Testis (tissue), 2 donors: ENCODE measurements at regions not wholly inside any gene's neighbourhood (a gene's known extent, or its start where the extent isn't known, plus 50 kb on each side); places are given as distances from the start of the nearest gene placed in this dataset.

Experiments
- DNase-seq: peaks from one replicate; pipeline ENCODE4 v3.0.0-alpha.2; 2019
- H3K27ac ChIP-seq, 2 donors: fragments of 200-600 bp; sonication (generic); one replicate each; pipeline ENCODE4 v1.5.1; 2019
- H3K27me3 ChIP-seq: fragments of 200-600 bp; sonication (generic); one replicate; pipeline ENCODE4 v1.5.1; 2019
- H3K36me3 ChIP-seq: fragments of 200-600 bp; sonication (generic); one replicate; pipeline ENCODE4 v1.5.1; 2017; ENCODE audit warnings: low read depth; ENCODE audit errors: missing control alignments
- H3K4me1 ChIP-seq: fragments of 200-600 bp; sonication (generic); one replicate; pipeline ENCODE4 v1.5.1; 2019
- H3K4me3 ChIP-seq, 2 donors: fragments of 200-600 bp; sonication (generic); one replicate each; pipeline ENCODE4 v1.5.1; 2017 to 2019
- H3K9me3 ChIP-seq: fragments of 200-600 bp; sonication (generic); one replicate; pipeline ENCODE4 v1.5.1; 2017
- POLR2A ChIP-seq: fragments of 450-650 bp; IDR thresholded peaks from one replicate; pipeline ENCODE4 v1.6.1; 2017; ENCODE audit warnings: antibody characterized with exemption, mild to moderate bottlenecking, moderate library complexity
- WGBS, 2 donors: methylation state at CpG; one replicate each; pipeline ENCODE4 v1.1.5; 2018; 5-methylcytosine and 5-hydroxymethylcytosine counted together
- intact Hi-C: fragments of 100-400 bp; cut with DNase I; formaldehyde crosslinking; loops from one replicate; pipeline ENCODE4 v1.15.1; 2023; ENCODE audit warnings: low total_unique reads
- TF ChIP-seq, protein P1 (sequence below), 3 experiments: fragments of 450-650 bp in 2 of 3; fragments of 200-600 bp in 1 of 3; sonication (generic) in 1 of 3; IDR thresholded peaks; one replicate each; pipeline ENCODE4 v1.5.1; 2016 to 2019; ENCODE audit warnings: antibody characterized with exemption in 3 of 3, mild to moderate bottlenecking in 2 of 3, moderate library complexity in 1 of 3

DNA sequence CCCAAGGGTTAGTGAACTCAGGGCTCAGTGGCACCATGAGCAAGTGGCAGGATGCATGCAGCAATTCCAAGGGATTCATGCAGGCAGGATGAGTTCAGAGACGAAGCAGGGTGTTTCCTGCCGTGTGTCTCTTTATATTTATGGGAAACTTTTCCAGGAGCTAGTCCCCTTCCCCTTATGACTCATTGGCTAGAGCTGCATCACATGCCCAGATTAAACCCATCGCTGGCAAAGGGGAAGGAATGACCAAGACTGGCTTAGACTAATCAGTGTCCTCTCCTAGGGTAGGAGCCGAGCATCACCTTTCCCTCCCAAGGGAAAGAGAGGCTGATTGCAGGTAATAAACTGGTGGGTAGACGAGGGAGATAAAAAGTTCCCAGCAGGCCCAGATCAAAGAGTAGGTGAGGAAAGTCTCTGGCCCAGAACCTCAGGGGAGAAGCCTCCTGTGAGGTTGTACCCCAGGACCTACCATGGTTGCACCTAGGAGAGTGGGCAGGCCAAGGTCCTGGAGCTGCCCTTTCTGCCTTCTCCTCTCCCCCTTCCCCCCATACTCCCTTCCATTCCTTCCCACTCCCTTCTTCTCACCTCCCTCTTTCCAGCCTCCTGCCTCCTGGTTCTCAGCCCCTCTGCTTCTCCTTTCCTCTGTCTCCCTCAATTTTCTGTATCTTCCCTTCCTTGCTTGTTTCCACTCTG is 67.8 kb upstream of the ITGA11 start:
- no peaks in the 10 kb centered on the region for H3K4me1 ChIP-seq
- no peak overlapping the region for H3K4me3 ChIP-seq
- H3K36me3 ChIP-seq: no peaks in the 10 kb centered on the region
- H3K27ac ChIP-seq: no peak overlapping the region
- H3K27me3 ChIP-seq: no peaks in the 10 kb centered on the region
- 87 to 99% methylated on average over 5 of the region's 5 CpGs for WGBS, 2 donors
- no peak for DNase-seq
- no peak for TF ChIP-seq POLR2A
- intact Hi-C loops: no loop called here
- no peaks in the 10 kb centered on the region for H3K9me3 ChIP-seq

DNA sequence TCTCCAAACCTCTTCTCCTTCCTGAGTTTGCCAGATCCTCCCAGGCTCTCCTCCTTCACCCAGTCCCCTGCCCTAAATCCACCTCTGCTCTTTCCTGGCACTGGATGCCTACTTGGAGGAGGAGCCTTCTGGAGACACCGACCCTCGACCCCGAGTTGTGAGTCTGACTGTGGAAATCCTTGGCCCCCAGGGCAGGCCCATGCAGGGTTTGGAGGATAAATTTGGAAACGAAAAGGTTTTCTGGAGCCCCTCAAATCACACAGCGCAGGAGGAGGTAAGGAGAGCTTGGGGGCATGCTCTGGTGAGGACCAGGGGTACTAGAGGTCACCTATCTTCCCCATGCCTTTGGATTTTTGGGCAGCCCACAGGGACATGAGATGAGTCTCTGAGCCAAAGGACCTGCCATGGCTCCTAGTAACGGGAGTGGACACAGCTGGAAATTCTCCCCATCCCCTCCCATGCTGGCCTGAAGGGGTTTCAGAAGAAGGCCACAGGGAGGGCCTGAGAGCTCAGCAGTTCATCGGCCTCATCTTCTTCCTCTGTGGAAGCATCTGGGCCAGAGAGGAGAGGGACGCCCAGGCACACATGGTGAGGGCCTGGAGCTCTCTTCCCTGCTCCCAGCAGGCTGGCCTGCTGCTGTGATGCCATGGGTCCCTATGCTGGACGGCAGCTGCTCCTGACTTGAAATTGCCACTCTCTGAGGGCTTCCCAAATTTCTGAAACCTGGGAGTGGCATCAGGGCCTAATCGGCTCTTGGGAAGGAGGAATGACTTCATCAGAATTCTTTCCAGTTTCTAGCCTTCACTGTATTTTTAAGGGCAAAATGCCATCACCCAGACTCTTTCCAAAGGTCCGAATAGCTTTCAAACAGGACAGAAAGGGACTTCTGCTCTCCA is 68.6 kb upstream of the ITGA11 start:
- no peaks in the 10 kb centered on the region for H3K27me3 ChIP-seq
- no peaks in the 10 kb centered on the region for H3K4me1 ChIP-seq
- no peak overlapping the region for H3K4me3 ChIP-seq
- intact Hi-C loops: no loop called here
- TF ChIP-seq, protein P1, sequence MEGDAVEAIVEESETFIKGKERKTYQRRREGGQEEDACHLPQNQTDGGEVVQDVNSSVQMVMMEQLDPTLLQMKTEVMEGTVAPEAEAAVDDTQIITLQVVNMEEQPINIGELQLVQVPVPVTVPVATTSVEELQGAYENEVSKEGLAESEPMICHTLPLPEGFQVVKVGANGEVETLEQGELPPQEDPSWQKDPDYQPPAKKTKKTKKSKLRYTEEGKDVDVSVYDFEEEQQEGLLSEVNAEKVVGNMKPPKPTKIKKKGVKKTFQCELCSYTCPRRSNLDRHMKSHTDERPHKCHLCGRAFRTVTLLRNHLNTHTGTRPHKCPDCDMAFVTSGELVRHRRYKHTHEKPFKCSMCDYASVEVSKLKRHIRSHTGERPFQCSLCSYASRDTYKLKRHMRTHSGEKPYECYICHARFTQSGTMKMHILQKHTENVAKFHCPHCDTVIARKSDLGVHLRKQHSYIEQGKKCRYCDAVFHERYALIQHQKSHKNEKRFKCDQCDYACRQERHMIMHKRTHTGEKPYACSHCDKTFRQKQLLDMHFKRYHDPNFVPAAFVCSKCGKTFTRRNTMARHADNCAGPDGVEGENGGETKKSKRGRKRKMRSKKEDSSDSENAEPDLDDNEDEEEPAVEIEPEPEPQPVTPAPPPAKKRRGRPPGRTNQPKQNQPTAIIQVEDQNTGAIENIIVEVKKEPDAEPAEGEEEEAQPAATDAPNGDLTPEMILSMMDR (IDR thresholded peaks at IDR 0.05): no peak
- TF ChIP-seq POLR2A: no peak
- DNase-seq: no peak
- no peak overlapping the region for H3K27ac ChIP-seq
- H3K9me3 ChIP-seq: no peaks in the 10 kb centered on the region
- WGBS, 2 donors: 68 to 70% methylated on average over 8 to 11 of the region's 11 CpGs
- no peaks in the 10 kb centered on the region for H3K36me3 ChIP-seq

DNA sequence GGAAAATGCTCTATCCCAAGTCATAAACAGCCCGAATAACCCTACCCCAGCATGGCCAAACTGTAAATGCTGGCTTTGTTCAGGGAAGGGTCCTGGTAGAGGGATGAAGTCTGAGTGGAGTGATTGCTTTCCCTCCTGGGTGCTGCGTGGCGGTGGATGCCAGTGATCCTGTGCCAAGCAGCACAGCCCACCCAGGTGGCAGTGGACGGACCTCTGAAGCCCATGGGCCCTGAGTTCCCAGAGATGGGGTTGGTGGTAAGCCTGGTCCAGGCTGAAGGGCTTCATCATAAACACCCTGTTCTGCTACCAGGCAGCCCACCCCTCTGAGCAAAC is 69.3 kb upstream of the ITGA11 start:
- no peak for DNase-seq

DNA sequence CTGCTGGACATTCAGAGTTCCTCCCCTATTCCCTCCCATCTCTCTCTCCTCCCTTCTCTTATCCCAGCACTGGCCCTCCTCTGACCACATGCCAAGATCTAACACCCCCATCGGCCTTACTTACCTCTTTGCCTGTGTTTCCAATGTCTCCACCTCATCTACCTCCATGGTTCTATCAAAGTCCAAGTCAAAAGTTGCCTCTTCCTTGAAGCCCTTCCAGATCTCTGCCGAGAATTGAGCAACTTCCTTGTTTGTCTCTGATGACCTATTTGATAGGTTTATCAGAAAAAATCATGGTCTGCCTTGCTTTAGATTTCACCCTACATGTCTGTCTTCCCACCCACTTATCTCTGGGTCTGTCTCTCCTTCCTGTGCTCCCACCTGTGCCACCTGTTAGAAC is 69.7 kb upstream of the ITGA11 start:
- TF ChIP-seq, protein P1 (IDR thresholded peaks at IDR 0.05): no peak
- TF ChIP-seq POLR2A: no peak
- H3K27ac ChIP-seq: no peak overlapping the region
- H3K4me1 ChIP-seq: no peaks in the 10 kb centered on the region
- 76 to 94% methylated on average over 2 of the region's 2 CpGs for WGBS, 2 donors
- DNase-seq: no peak
- H3K4me3 ChIP-seq: no peak overlapping the region
- no peaks in the 10 kb centered on the region for H3K9me3 ChIP-seq
- H3K36me3 ChIP-seq: no peaks in the 10 kb centered on the region
- intact Hi-C loops: no loop called here
- H3K27me3 ChIP-seq: no peaks in the 10 kb centered on the region

More for the DNA sequence above, 69.3 kb upstream of the ITGA11 start:
- 70 to 75% methylated on average over 1 to 4 of the region's 4 CpGs for WGBS, 2 donors
- intact Hi-C loops: no loop called here
- no peaks in the 10 kb centered on the region for H3K9me3 ChIP-seq
- H3K4me1 ChIP-seq: no peaks in the 10 kb centered on the region
- H3K27ac ChIP-seq: no peak overlapping the region
- no peaks in the 10 kb centered on the region for H3K36me3 ChIP-seq
- no peak for TF ChIP-seq POLR2A
- TF ChIP-seq, protein P1 (IDR thresholded peaks at IDR 0.05): no peak
- H3K4me3 ChIP-seq: no peak overlapping the region
- H3K27me3 ChIP-seq: no peaks in the 10 kb centered on the region

DNA sequence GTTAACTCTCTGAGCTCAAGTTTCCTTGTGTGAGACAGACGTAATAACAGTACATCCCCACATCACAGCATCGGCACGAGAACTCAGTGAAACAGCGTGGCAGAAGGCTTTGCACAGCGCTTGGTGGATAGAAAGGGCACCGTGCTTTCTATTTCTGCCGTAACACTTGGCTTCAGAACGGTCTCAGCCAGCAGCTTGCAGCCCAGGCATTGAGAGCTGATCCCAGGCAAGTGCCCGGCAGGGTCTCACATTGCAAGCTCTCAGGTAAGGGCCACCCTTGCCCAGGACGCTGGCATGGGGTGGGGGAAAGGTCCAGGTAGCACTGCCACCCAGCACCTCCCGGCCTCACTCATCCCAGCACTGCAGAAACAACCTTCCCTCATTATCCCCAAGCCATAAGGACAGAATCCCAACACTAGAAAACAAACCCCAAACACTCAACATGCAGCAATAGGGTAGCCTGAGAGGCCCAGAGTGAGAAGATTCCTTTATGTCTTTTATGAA is 70.5 kb upstream of the ITGA11 start:
- WGBS, 2 donors: 93 to 94% methylated on average over 11 of the region's 11 CpGs
- no peak for DNase-seq

More for the DNA sequence above, 70.5 kb upstream of the ITGA11 start:
- Histone ChIP-seq H3K9me3 (no peaks in the 10 kb centered on the region), H3K27me3 (no peaks in the 10 kb centered on the region), H3K36me3 (no peaks in the 10 kb centered on the region), H3K4me1 (no peaks in the 10 kb centered on the region), H3K27ac (no peak overlapping the region), H3K4me3 (no peak overlapping the region)
- TF ChIP-seq, protein P1 (IDR thresholded peaks at IDR 0.05): no peak
- no peak for TF ChIP-seq POLR2A
- intact Hi-C loops: no loop called here
